ENCODE measurements at regions not wholly inside any gene's neighbourhood (a gene's known extent, or its start where the extent isn't known, plus 50 kb on each side); places are given as distances from the start of the nearest gene placed in this dataset.

DNA sequence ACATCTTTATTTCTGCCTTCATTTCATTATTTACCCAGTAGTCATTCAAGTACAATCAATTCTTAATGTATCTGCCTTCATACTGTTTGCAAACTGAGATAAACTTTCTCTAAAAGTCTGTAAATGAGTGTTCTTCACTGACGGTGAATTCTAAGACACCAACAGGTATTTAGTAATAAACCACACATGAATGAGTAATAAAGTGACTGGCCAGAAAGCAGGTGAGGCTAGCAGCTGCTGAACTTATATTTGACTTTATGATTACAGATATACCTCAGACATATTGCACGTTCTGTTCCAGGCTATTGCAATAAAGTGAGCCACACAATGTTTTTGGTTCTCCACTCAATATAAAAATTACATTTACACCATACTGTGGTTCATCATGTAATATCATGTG lies 1894.0 kb upstream of the RAG2 start:
- TF ChIP-seq, protein P1, sequence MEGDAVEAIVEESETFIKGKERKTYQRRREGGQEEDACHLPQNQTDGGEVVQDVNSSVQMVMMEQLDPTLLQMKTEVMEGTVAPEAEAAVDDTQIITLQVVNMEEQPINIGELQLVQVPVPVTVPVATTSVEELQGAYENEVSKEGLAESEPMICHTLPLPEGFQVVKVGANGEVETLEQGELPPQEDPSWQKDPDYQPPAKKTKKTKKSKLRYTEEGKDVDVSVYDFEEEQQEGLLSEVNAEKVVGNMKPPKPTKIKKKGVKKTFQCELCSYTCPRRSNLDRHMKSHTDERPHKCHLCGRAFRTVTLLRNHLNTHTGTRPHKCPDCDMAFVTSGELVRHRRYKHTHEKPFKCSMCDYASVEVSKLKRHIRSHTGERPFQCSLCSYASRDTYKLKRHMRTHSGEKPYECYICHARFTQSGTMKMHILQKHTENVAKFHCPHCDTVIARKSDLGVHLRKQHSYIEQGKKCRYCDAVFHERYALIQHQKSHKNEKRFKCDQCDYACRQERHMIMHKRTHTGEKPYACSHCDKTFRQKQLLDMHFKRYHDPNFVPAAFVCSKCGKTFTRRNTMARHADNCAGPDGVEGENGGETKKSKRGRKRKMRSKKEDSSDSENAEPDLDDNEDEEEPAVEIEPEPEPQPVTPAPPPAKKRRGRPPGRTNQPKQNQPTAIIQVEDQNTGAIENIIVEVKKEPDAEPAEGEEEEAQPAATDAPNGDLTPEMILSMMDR (IDR thresholded peaks at IDR 0.05) = no peak
- TF ChIP-seq, protein P2, sequence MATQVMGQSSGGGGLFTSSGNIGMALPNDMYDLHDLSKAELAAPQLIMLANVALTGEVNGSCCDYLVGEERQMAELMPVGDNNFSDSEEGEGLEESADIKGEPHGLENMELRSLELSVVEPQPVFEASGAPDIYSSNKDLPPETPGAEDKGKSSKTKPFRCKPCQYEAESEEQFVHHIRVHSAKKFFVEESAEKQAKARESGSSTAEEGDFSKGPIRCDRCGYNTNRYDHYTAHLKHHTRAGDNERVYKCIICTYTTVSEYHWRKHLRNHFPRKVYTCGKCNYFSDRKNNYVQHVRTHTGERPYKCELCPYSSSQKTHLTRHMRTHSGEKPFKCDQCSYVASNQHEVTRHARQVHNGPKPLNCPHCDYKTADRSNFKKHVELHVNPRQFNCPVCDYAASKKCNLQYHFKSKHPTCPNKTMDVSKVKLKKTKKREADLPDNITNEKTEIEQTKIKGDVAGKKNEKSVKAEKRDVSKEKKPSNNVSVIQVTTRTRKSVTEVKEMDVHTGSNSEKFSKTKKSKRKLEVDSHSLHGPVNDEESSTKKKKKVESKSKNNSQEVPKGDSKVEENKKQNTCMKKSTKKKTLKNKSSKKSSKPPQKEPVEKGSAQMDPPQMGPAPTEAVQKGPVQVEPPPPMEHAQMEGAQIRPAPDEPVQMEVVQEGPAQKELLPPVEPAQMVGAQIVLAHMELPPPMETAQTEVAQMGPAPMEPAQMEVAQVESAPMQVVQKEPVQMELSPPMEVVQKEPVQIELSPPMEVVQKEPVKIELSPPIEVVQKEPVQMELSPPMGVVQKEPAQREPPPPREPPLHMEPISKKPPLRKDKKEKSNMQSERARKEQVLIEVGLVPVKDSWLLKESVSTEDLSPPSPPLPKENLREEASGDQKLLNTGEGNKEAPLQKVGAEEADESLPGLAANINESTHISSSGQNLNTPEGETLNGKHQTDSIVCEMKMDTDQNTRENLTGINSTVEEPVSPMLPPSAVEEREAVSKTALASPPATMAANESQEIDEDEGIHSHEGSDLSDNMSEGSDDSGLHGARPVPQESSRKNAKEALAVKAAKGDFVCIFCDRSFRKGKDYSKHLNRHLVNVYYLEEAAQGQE (IDR thresholded peaks at IDR 0.05; ENCODE audit: insufficient read depth in 1 of 2, low read depth in 2 of 2, low read length in 1 of 2) = no peak
- no peak for TF ChIP-seq POLR2AphosphoS5 (IDR thresholded peaks at IDR 0.05; ENCODE audit: low read depth, low read length)
- no peak for TF ChIP-seq TCF7L2 (IDR thresholded peaks at IDR 0.05; ENCODE audit: low read depth, low read length)

All from Panc1 (cell line).